ENCODE measurements at regions not wholly inside any gene's neighbourhood (a gene's known extent, or its start where the extent isn't known, plus 50 kb on each side); places are given as distances from the start of the nearest gene placed in this dataset.

- Histone ChIP-seq H3K36me3 (ENCODE audit: insufficient read depth) (no peaks in the 10 kb centered on the region), H3K9me2 (ENCODE audit: insufficient read depth) (no peaks in the 10 kb centered on the region), H3K79me2 (replicated peaks; ENCODE audit: insufficient read depth) (no peaks in the 10 kb centered on the region), H3K4me2 (no peak overlapping the region), H3K4me1 (ENCODE audit: insufficient read depth) (no peaks in the 10 kb centered on the region), H2AFZ (no peak overlapping the region), H3F3A (replicated peaks; ENCODE audit: low read depth) (no peaks in the 10 kb centered on the region), H3K4me3 (no peak overlapping the region), H4K20me1 (replicated peaks; ENCODE audit: insufficient read depth) (no peaks in the 10 kb centered on the region), H3K27ac (ENCODE audit: low read depth) (no peak overlapping the region), H3K27me3 (ENCODE audit: insufficient read depth) (no peaks in the 10 kb centered on the region)
- Mint-ChIP-seq H3K27ac (no peak overlapping the region), H3K4me1 (no peaks in the 10 kb centered on the region), H3K27me3 (ENCODE audit: insufficient read depth, low read depth, poor library complexity) (no peaks in the 10 kb centered on the region), H3K4me3 (no peak overlapping the region), H3K36me3 (ENCODE audit: low read depth) (no peaks in the 10 kb centered on the region), H3K9me3 (peaks cover 3% of the 10 kb centered on the region; the same call in 2 of the 3 replicates)
- no peak for TF ChIP-seq STAT1 (IDR thresholded peaks at IDR 0.05; ENCODE audit: unreplicated experiment)
- TF ChIP-seq JUNB (IDR thresholded peaks at IDR 0.05; ENCODE audit: unreplicated experiment) = no peak
- no peak for TF ChIP-seq POLR2AphosphoS5 (IDR thresholded peaks at IDR 0.05; ENCODE audit: low read depth)
- no peak for TF ChIP-seq ZNF331 (CRISPR knock-in tag; IDR thresholded peaks at IDR 0.05; ENCODE audit: low read depth)
- TF ChIP-seq CTCF (conservative IDR thresholded peaks at IDR 0.05; ENCODE audit: low read depth in 2 of 2) = no peak
- TF ChIP-seq CREB1 (CRISPR knock-in tag; IDR thresholded peaks at IDR 0.05; ENCODE audit: low read depth) = no peak
- no peak for TF ChIP-seq ZNF462 (CRISPR knock-in tag; IDR thresholded peaks at IDR 0.05)
- TF ChIP-seq EZH2 (IDR thresholded peaks at IDR 0.05; ENCODE audit: low read depth, unreplicated experiment) = no peak
- no peak for TF ChIP-seq REST (IDR thresholded peaks at IDR 0.05; ENCODE audit: unreplicated experiment)
- TF ChIP-seq ETS1 (IDR thresholded peaks at IDR 0.05) = no peak
- no peak for TF ChIP-seq NANOG (IDR thresholded peaks at IDR 0.05; ENCODE audit: borderline replicate concordance)
- TF ChIP-seq EZH2phosphoT487 (IDR thresholded peaks at IDR 0.05; ENCODE audit: unreplicated experiment) = no peak
- TF ChIP-seq ZNF114 (CRISPR knock-in tag; IDR thresholded peaks at IDR 0.05) = no peak
- DNase-seq (ENCODE audit: low spot score) (no peak), ATAC-seq (no peak)
Measured at GRCh38 chr10:754914-755313, 65.4 kb upstream of the DIP2C start.

Measured in GM23338 (cell line).